ENCODE measurements at regions not wholly inside any gene's neighbourhood (a gene's known extent, or its start where the extent isn't known, plus 50 kb on each side); places are given as distances from the start of the nearest gene placed in this dataset.
"Not testable (repeated sequence)": the region's sequence is repeated elsewhere in the genome, so short reads cannot be mapped to it uniquely, and the experiment has no call there.

DNA sequence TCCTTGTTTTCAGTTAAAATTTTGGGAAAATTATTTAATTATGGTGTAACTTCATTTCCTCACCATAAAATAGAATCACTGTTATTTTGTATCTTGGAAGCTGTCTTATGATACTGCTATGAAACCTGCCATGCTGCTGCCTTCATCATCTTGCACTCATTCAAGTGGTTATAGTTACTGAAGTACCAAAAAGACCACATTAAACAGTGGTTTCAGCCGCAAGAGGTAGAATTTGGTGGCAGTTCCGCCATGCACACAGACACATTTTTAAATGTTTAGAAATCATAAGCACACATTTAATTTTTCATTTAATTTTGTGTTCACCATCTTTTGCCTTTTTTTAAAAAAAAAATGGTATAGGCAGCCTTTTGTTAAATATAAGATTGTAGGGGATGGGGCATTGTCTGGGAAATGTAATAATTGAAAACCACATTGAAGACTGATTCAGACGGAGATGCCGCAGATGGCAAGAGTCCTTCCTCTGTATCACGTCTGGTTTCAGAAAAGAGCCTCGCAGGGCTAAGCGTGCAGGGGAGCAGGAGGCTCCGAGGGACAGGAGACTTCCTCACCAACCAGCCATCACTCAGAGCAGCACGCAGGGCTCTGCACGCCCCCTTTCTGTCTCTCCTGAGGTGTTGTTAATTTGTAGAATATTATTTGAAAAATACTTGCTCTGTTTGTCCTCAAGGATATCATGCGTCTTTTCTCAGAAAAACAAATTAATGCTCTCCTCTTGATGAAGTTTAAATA, 115.2 kb upstream of the PELI2 start:
- no peak overlapping the region for H3K4me3 ChIP-seq (replicated peaks in 1 of 2; ENCODE audit: low read depth in 2 of 2, low read length in 2 of 2)
- DNase-seq (ENCODE audit: low read depth in 2 of 2) = no peak

GRCh38 chr14:56004323-56004722, 113.9 kb upstream of the PELI2 start:
- TF ChIP-seq, protein P1, sequence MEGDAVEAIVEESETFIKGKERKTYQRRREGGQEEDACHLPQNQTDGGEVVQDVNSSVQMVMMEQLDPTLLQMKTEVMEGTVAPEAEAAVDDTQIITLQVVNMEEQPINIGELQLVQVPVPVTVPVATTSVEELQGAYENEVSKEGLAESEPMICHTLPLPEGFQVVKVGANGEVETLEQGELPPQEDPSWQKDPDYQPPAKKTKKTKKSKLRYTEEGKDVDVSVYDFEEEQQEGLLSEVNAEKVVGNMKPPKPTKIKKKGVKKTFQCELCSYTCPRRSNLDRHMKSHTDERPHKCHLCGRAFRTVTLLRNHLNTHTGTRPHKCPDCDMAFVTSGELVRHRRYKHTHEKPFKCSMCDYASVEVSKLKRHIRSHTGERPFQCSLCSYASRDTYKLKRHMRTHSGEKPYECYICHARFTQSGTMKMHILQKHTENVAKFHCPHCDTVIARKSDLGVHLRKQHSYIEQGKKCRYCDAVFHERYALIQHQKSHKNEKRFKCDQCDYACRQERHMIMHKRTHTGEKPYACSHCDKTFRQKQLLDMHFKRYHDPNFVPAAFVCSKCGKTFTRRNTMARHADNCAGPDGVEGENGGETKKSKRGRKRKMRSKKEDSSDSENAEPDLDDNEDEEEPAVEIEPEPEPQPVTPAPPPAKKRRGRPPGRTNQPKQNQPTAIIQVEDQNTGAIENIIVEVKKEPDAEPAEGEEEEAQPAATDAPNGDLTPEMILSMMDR (IDR thresholded peaks at IDR 0.05; ENCODE audit: low read depth, low read length) = no peak
- DNase-seq (ENCODE audit: low read depth in 2 of 2) = peak in 1 of 2 donors; percentile 19
- H3K4me3 ChIP-seq (replicated peaks in 1 of 2; ENCODE audit: low read depth in 2 of 2, low read length in 2 of 2) = no peak overlapping the region

More for the DNA sequence above, 115.2 kb upstream of the PELI2 start:
- TF ChIP-seq, protein P1 (IDR thresholded peaks at IDR 0.05; ENCODE audit: low read depth, low read length) = no peak

- DNase-seq (ENCODE audit: low read depth in 2 of 2) = peak; percentile 76 to 81
- peak overlapping the region; percentile 8 to 33 for H3K4me3 ChIP-seq (replicated peaks in 1 of 2; ENCODE audit: low read depth in 2 of 2, low read length in 2 of 2)
- TF ChIP-seq, protein P1 (IDR thresholded peaks at IDR 0.05; ENCODE audit: low read depth, low read length) = no peak
Measured at GRCh38 chr14:56004786-56005185, 113.4 kb upstream of the PELI2 start.

DNA sequence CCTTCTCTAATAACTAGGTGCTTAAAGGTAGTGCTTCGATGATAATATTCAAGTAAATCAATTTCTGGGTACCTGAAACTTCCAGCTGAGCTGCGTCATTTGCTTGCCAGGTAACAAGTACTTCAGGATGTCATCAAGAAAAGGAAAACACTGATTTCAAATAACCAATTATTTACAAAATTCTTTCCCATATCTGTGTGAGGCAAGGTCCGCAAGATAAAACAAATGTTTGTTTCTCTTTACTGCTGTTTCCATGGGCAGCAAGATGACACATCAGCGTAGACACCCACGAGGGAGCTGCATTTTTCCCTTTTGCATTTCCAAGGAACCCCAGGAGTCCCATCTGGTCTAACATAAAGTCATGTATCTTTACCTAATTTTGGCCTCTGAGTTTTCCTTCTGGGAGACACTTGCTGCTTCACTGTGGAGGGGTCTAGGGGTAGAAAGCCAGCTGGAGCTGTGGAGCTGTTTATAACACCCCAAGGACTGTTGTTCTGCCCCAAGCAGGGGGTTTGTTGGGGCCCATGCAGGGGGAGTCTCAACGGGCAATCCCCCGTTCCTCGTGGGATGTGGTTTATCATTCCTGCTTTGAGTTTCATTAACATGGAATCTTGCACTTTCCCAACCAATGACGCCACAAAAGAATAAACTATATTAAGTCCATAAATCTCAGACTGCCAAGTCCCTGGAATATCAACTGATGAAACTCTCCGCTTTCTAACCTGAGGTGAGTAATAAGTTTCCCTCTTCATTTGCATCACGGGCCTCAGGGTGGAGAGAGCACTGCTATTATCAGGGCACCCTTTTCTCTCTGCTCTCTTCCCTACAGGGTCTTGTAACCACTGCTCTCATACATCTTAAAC, 112.8 kb upstream of the PELI2 start:
- H3K4me3 ChIP-seq (replicated peaks in 1 of 2; ENCODE audit: low read depth in 2 of 2, low read length in 2 of 2) = peak overlapping the region; percentile 8 to 33
- TF ChIP-seq, protein P1 (IDR thresholded peaks at IDR 0.05; ENCODE audit: low read depth, low read length) = no peak
- peak; percentile 86 to 90 for DNase-seq (ENCODE audit: low read depth in 2 of 2)

- not testable (repeated sequence) for DNase-seq (ENCODE audit: low read depth in 2 of 2); H3K4me3 ChIP-seq (replicated peaks in 1 of 2; ENCODE audit: low read depth in 2 of 2, low read length in 2 of 2)
Measured at GRCh38 chr14:56007491-56007890, 110.7 kb upstream of the PELI2 start.

DNA sequence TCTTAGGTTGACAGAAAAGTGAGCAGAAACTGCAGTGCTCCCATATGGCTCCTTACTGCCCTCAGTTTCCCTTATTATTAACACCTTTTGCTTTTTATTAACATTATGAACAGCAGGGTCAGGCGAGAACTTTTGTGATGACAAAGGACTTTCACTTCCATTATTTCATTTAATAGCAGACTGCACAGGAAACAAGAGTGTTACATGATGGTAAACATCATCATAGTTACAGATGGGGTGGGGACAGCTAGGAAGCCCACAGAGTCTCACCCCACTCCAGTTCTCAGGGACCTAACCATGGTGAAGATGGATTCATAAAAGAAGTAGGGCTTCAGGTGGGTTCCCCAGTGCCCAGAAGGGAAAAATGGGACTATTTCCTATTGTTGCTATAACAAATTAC, 110.1 kb upstream of the PELI2 start:
- TF ChIP-seq, protein P1 (IDR thresholded peaks at IDR 0.05; ENCODE audit: low read depth, low read length) = no peak
- no peak overlapping the region for H3K4me3 ChIP-seq (replicated peaks in 1 of 2; ENCODE audit: low read depth in 2 of 2, low read length in 2 of 2)

GRCh38 chr14:56008661-56009060, 109.5 kb upstream of the PELI2 start:
- not testable (repeated sequence) for DNase-seq (ENCODE audit: low read depth in 2 of 2); H3K4me3 ChIP-seq (replicated peaks in 1 of 2; ENCODE audit: low read depth in 2 of 2, low read length in 2 of 2)

More for the DNA sequence above, 110.1 kb upstream of the PELI2 start:
- DNase-seq (ENCODE audit: low read depth in 2 of 2) = no peak

All from cardiac fibroblast (primary cell).